HG03045 (cell line): ENCODE measurements at regions not wholly inside any gene's neighbourhood (a gene's known extent, or its start where the extent isn't known, plus 50 kb on each side); places are given as distances from the start of the nearest gene placed in this dataset.
"Not testable (repeated sequence)": the region's sequence is repeated elsewhere in the genome, so short reads cannot be mapped to it uniquely, and the experiment has no call there.

Experiments
- ATAC-seq: cut with Tn5 transposase; IDR thresholded peaks from one replicate; pipeline ENCODE4 v1.9.1; 2021; ENCODE audit warnings: mild to moderate bottlenecking, moderate library complexity; ENCODE audit not compliant: unreplicated experiment

DNA sequence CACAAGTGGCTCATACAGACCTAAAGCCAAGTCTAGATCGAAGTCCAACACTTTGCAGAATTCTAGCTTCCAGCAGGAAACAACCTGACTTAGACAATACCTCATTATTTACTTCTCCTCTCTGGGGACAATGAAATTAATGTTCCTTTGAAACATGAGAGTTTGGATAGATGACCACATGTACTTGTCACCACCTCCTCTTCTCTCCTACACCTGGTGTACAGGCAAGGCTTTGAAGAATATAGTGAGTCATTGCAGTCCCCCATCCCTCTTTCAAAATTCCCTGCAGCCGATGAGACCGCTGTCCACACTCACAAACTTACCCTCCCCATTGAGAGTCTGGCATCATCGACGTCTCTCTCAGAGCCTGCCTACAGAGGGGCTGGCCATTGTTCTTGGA is 189.0 kb upstream of the HES1 start:
- ATAC-seq: no peak

GRCh38 chr3:193947596-193947995 is 188.4 kb upstream of the HES1 start:
- no peak for ATAC-seq

GRCh38 chr3:193948459-193948858 is 187.5 kb upstream of the HES1 start:
- ATAC-seq: no peak

DNA sequence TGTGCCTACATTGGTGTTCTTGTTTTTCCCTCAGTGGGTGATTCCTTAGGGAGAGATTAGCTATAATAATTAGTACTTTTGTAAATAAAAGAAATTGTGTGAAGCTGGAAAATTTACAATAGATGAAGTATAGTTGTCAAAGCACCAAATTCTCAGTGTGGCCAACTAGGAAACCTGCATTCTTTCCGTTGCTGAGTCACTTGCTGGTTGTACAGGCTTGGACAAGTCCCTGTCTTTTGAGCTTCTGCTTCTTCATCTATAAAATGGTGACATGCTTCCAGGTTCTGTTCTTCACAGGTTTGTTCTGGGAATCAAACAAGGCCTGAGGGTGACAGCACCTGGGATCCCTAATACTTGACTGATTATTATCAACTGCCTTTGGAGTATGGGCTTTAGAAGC is 184.1 kb upstream of the HES1 start:
- no peak for ATAC-seq

- ATAC-seq: no peak
These were observed 181.2 kb upstream of the HES1 start for GRCh38 chr3:193954752-193955151.

GRCh38 chr3:193955719-193956118 is 180.2 kb upstream of the HES1 start:
- no peak for ATAC-seq

- no peak for ATAC-seq
These were observed 176.1 kb upstream of the HES1 start for GRCh38 chr3:193959861-193960260.

DNA sequence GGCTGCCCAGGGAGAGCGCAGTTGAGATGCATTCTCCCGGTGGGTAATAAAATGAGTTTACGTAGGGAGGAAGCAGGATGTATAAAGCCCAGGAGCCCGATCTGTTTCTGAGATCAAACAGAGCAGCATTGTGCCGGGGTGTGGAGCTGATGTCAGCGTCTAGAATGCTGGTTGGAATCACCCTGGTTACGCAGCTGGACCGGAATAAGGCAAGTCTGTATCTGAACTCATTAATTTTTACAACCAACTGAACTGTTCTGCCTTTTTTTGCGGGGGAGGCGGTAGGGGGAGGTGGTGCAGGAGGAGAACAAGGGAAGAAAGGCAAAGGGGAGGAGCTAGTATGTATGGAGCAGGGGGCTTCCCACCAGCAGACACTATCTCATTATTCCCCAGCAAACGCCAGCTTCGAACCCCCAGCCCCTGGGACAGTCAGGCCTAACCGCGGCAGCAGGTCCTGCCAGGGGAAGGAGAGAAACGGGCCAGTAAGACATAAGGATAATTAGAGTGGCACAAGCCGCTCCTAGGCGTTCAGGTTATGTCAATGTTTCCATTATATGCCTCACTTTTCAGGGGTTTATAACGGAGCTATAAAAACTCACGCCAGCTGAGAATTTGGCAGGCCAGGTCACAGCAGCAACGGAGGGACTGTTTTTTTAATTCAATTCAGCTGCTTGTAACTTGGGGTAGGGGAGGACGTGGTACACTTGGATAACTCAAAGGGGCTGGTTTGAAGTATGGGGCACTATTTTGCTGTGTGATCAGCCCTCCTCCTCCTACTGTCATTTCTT is 175.3 kb upstream of the HES1 start:
- ATAC-seq: no peak

DNA sequence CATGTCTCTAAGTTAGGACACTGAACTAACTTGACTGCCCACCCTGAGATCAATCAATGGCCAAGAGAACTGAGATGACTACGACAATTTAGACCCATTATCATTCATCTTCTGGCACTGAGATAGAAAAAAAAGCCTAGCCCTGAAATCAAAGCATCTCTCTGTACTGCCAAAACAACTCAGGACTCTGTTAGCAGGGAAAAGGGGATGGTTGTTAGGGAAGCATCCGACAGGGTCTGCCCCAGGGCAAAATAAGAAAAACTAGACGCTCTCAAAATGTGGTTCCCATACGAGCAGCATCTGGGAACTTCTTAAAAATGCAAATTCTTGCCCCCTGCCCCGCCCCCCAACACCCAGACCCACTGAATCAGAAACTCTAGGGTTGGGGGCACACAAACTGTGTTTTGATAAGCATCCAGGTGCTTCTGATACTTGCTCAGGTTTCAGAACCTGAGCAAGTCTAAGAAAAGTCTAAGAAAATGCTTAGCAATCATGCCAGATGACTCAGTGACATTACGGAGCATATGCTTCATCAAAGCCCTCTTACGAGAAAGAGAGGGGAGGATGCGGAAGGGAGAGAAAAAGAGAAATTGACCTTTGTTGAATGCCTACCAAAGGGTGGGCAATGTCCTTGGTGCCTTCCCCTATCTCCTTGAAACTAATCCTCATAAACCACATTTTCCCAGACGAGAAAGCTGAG is 172.8 kb upstream of the HES1 start:
- ATAC-seq: no peak

- ATAC-seq: peak; percentile 85
These were observed 172.0 kb upstream of the HES1 start for GRCh38 chr3:193963808-193964516.

DNA sequence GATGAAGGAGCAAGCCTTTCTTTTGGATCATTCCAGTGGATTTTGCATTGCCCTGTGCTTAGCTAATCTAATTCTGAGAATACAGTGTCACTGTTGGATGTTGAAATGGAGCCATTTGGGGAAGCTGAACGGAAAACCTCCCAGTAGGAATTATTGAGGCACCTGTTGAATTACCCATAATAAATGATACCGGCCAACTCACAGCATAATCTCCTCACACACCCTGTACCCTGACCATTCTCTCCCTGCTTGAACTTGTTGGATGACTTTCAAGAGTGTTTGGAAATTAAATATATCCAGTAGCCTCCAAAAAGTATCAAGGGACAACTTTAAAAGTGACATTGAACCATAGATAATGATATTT is 171.4 kb upstream of the HES1 start:
- no peak for ATAC-seq

DNA sequence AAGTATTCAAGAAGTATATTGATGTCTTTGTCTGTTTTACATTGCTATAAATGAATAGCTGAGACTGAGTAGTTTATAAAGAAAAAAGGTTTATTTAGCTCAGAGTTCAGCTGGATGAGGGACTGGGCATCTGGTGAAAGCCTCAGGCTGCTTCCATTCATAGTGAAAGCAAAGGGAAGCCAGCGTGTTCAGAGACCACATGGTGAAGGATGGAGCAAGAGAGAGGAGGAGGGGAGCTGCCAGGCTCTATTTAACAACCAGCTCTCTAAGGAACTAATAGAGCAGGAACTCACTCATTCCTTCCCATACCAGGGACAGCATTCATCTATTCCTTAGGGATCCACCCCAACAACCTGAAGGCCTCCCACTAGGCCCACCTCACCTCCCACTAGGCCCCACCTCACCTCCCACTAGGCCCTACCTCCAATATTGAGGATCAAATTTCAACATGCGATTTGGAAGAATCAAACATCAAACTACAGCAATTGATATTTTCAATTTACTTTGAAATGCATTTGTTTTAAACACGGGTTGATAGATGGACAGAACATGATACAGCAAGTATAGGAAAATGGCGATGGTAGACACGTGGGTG is 167.5 kb upstream of the HES1 start:
- no peak for ATAC-seq

DNA sequence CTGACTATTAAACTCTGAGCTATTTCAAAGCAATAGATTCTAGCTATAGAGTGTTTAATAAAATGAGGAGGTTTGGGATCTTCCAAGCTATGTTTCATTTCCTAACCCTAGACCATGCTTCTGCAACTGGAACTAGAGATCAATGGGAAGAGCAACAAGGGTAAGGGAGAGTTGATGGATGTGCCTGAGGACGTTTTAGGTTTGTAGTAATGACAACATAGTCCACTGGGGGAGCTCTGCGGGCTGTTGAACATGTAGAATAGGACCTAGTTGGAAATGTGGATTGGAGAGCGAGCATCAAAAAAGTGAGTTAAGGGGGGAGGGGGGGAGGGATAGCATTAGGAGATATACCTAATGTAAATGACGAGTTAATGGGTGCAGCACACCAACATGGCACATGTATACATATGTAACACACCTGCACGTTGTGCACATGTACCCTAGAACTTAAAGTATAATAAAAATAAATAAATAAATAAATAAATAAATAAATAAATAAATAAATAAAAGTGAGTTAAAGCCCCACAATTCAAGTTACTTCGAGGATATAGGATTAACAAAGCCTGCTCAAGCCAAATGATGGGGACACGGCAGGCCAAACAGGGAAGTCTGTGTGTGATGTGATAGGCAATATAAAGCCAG is 165.7 kb upstream of the HES1 start:
- not testable (repeated sequence) for ATAC-seq

DNA sequence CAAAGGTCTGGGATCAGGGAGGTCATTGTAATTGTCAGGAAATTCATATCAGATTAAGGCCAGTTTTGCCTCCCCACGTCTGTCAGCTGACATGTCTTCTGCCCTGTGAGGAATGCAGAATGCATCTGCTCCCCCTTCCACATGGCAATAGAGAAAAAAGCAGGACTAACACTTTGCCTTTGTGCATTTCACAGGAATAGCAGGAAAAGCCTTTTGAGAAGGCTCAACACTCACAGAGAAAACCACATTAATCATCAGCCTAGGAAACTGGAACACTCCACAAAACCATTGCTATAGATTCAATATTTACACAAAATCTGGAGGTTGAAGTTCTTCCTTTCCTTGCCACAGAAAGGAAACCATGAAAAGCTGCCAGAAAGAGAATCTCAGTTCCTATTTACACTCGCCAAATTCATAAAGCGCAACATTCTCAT is 165.2 kb upstream of the HES1 start:
- peak; percentile 12 for ATAC-seq

GRCh38 chr3:193971261-193971751 is 164.6 kb upstream of the HES1 start:
- ATAC-seq: peak; percentile 84

DNA sequence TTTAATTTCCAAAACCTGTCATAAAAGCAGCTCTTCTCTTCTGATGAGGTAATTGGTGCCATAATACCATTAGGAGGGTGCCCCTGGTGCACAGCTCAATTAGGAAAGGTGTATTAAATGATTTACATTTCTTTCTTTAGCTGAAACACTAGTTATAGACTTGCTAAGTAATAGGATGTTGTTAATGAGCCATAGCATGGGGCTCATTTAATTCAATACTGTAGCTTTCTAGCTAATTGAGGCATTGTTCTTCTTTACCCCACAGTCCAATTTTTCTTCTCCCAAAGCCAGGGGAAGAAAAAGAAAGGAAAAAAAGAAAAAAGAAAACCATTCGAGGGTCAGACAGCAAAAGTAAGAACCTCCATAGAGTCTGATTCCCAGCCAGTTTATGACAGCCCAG is 164.0 kb upstream of the HES1 start:
- ATAC-seq: no peak

DNA sequence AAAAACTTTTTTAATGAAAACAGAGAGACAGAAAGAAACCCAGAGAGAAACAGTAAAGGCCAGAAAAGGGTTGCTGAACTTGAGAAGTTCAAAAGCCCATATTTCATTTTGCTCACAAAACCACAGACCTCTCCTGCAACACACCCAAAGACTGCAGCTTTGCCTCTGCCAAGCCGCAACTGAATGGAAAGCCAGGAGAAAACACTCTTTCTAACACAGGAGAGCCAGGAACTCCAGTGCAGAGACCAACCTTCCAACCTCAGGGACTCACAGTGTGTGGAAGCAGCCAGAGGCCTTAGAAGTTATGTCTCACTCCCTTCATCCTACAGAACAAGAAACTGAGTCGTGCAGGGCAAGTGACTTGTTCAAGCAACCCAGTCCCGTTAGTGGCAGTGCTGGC is 163.1 kb upstream of the HES1 start:
- no peak for ATAC-seq

DNA sequence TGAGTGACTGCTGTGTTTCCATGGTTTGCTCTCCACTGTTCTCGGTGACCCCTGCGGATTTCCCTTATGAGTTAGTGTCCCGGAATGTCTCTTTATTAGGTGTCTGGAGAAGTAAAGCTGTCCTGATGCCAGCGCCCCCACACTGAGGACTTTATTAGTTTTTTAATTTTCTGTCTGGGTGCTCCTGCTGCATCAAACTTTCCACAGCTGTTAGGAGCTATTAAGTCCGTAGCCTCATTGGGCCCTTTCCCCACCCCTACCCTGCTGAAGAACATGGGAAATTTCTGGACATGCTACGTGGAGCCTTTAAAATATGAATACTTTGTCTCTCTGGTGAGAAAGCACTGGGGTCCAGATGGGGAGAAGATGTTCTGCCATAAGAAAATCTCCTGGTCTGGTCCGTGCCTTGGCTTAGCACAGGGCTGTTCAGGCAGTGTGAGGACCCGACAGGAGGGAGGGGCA is 161.7 kb upstream of the HES1 start:
- ATAC-seq: no peak

DNA sequence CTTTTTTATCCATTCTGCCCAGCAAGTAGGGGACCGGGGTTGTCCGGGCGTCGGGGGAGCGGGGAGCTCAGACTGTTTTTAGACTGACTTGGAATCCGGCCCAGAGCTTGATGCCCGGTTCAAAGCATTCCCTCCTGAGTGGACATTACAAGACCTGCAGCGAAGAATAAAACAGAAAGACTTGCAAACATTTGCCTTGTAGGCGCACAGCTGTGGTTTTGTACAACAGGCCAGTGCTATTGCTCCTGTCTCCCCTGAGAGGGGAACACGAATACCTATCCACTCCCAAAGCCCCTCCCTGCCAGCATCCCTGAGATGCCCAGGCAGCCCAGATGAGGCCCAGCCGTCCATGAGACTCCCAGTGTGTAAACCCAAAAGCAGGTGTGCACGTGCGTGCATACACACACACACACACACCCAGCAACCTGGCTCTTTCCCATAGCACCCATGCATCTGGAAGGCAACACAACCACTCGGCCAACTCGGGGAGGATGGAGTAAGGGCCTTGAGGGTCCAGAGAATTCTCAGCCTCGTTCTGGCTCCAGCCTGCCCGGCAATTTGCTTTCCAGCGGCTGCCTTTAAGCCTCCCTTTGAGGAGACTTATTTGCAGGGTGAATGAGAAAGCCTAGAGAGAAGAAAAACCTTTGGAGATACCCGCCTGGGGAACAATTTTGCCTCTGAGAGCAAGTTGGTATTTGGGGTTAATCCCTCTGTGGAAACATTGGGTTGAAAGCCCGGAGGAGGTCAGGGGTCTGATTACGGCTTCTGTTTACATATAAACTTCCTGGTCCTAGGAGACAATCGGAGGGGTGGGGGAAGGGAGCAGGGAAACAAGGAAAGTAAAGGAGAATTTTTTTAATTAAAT is 161.0 kb upstream of the HES1 start:
- no peak for ATAC-seq

GRCh38 chr3:193977622-193978021 is 158.3 kb upstream of the HES1 start:
- no peak for ATAC-seq
